DLD1 (cell line): ENCODE measurements at regions not wholly inside any gene's neighbourhood (a gene's known extent, or its start where the extent isn't known, plus 50 kb on each side); places are given as distances from the start of the nearest gene placed in this dataset.
"Not testable (repeated sequence)": the region's sequence is repeated elsewhere in the genome, so short reads cannot be mapped to it uniquely, and the experiment has no call there.

Experiments
- in situ Hi-C: cut with HindIII; loops from 2 replicates; pipeline ENCODE4 v1.10.0; 2017; ENCODE audit warnings: low sequenced_read_pairs

DNA sequence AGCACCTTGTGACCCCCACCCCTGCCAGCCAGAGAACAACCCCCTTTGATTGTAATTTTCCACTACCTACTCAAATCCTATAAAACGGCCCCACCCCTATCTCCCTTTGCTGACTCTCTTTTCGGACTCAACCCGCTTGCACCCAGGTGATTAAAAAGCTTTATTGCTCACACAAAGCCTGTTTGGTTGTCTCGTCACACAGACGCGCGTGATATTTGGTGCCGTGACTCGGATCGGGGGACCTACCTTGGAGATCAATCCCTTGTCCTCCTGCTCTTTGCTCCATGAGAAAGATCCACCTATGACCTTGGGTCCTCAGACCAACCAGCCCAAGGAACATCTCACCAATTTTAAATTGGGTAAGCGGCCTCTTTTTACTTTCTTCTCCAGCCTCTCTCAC, 995.0 kb upstream of the LCORL start:
- in situ Hi-C loops, result not testable (repeated sequence)

DNA sequence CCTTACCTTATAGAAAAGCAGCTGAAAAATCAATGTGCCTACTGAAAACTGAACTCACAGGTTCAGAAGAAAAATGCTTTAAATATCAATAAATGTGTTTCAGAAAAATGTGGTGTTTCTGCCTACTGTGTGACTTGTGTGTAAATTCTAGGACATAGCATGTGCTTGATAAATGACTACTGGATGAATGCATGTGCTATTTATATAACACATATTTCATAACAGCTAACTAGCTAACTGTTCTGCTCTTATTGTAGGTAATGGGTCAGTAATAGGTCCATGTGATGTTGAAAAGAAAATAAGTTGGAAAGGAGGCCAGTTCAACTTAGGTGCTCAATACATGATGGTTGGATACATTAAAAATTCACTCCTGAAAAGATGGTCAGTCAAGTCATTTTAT, 993.0 kb upstream of the LCORL start:
- in situ Hi-C loops, result no loop called here

DNA sequence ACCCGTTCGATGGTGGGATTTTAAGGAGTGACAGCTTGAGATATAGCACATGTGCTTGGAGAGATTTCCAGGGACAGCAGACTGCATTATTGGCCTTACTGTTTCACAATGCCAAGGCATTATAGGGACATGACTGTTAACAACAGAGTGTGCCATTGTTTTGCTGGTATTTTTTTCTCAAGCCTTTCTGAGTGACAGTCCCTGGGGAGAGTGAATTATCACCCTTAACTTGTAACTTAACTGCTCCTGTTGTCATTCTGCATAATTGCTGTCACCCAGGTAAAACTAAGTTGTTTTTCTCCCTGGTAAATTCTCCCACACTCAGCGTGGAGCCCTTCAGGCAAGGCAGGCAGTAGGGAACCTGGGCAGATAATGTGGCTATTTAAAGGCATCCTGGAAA, 989.2 kb upstream of the LCORL start:
- in situ Hi-C loops, result no loop called here

DNA sequence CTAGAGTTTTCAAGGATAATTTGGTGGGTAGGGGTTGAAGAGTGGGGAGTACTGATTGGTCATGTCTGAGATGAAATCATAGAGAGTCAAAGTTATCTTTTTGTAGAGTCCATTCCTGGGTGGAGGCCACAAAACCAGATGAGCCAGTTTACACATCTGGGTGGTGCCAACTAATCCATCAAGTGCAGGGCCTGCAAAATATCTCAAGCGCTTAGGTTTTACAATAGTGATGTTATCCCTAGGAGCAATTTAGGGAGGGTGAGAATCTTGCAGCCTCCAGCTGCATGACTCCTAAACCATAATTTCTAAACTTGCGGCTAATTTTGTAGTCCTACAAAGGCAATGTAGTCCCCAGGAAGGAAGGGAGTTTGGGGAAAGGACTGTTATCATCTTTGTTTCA, 988.3 kb upstream of the LCORL start:
- in situ Hi-C loops, result no loop called here

DNA sequence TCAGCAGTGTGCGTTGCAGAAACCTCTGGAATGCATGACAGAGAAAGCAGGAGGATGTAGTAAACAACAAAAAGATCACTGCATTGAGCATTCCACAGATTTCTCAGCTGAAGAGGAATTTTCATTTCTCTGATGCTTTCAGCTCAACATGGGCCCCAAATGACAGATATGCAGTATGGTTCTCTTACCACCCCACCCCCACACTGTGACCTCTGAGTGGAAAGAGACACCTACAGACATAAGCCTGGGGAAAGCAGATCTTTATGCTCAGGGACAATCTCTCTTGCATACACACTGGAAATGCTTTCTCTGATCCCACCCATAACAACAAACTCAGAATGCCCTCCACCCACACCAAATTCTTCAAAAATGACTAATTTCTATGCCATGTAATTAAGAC, 983.7 kb upstream of the LCORL start:
- in situ Hi-C loops, result no loop called here

DNA sequence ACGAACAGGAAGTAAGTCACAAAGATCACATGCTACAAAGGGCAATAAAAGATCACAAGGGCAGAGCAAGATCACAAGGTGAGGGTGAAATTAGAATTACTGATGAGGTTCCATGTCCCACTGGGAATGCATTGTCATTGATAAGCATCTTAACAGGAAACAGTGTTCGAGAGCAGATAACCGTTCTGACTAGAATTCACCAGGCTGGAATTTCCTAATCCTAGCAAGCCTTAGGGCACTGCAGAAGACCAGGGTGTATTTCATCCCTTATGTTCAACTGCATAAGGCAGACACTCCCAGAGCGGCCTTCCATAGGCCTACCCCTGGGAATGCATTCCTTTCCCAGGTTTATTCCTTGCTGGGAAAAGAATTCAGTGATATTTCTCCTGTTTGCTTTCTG, 980.6 kb upstream of the LCORL start:
- in situ Hi-C loops, result no loop called here

DNA sequence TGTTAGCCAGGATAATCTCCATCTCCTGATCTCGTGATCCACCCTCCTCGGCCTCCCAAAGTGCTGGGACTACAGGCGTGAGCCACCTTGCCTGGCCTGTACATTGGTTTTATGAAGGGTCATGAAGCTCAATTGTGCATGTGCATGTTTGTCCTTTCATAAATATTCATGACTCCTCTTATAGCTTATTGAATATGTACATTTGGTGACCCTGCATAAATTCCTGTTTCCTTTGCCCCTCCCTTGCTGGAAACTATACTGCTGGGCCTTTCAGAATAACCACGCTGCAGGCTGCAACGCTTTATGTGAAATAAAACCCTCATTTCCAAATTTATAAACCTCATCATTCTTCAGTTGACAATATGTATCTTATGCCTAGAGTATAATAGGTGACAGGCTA, 978.0 kb upstream of the LCORL start:
- in situ Hi-C loops, result no loop called here

DNA sequence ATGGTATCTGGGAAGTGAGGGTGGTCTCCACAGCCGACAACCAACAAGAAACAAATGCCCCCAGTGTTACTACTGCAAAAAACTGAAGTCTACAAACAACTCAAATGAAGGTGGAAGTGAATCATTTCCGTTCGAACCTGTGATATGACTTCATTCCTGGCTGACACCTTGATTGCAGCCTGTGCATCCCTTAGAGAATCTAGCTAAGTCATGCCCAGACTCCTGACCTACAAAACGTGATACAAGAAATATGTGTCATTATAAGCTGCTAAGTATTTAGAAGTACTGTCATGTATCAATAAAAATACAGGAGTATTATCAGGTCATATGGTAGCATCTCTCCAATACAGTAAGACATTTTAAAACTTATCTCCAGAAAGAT, 959.7 kb upstream of the LCORL start:
- in situ Hi-C loops, result no loop called here

DNA sequence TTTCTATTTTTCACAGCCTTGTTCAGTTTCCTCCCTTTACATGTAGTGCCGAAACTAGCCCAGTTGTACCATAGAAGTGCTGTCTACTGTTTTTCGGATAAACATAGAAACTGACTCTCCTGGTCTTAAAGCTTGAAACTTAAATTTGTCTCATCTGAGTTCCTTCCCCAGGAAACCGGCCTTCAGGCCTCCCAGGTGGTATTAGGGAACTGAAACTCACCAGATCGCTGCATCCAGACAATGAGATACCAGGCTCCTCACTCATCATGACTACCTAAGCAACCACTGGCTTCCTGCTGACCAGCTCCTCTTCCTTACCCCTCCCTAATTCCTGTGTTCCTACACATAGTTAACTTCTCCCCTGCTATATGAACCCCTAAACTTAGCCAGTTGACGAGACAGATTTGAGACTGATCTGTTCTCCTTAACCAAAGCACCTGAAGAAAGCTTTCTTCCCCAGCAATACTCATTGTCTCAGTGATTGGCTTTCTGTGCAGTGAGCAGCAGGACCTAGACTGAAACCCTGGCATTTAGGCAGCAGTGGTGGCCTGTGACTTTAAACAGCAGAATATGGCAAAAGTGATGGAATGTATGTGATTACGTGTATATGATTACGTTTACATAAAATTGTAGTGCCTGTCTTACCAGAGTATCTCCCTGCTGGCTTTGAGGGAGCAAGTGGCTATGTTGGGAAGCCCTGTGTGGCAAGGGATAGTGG, 959.1 kb upstream of the LCORL start:
- in situ Hi-C loops, result no loop called here

DNA sequence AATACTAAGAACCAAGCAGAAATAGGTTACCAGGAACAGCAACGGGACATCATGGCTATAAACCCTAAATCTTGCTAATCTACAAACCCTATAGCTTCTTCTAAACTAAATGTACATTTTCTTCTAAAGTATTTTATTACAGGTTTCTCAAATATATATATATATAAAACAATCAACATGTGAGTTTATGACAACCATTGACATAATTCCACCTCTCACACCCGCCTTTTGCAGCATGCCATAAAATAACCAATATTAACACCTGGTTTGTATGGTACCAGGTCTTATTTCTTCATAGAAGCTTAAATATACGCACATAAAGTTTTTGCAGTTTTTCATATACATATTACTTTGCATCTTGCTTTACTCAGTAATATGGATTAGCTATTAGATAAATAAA, 955.3 kb upstream of the LCORL start:
- in situ Hi-C loops, result no loop called here

DNA sequence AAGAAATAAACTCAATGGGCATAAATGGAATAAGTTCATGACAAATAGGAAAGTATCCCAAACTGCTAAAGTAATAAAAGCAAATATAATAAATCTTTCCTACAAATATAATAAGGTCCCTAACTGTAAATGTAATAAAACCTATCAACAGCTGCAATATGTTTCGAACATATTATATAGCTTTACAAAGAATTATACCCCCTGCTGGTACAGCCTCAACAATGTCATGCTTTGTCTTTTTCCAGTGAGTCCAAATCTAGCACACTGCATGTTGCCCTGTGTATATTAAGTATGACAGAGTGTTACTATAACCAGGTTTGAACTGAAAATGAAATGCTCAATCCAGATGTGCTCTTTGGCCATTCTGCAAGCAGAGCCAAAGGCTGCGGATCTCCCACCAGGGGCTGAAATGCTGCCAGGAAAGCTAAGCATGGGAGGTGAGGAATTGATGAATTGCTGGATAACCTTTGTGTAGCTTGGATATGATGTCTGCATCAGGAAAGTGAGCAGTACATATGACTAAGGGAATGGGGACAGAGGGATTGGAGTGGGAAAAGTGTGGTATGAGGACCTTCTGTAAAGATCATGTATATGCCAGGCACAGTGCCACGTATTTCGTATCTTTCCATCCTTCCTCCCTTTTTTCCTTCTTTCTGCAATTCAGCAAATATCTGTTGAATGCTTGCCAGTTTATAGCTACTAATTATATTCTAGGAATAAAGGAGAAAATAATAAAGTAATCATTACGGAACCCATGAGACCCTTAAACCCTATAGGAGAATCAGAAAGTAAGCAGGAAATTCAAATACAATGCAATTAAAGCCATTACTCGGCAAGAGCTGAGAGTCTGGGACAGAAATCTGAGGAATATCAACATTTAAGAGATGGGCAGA, 954.6 kb upstream of the LCORL start:
- in situ Hi-C loops, result no loop called here

DNA sequence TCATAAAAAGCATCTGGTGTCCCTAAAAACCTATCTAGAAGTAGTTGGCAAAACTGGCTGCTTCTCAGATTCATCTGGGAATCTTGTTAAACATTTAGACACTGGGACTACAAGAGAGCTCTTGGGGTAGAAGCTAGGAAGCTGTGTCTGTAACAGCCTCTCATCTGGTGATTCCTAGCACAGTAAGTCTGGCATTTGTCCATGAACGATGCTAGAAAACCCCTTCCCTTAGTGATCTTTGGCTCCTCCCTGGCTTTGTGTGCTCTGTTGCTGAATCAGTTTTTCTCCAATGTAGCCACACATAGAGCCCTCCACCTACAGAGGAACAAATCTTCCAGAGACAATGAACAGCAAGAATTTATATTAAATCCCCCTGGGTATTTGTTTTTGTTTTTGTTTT, 951.7 kb upstream of the LCORL start:
- in situ Hi-C loops, result no loop called here

DNA sequence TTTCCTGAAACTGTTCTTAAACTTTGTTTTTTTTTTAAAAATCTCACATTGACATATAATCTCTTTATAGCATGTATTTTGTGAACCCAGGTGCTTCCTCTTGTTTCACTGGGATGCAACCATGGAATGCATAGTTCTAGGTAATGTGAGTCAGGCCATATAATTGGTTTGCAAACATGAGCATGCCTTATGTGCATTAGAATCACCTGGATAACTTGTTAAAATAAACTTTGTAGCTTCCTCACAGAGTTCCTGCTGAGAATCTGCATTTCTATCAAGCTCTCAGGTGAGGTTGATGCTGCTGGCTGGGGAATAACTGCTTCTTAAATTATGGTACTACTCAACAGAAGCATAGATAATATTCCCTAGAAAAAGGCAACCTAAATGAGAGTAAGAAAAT, 940.3 kb upstream of the LCORL start:
- in situ Hi-C loops, result no loop called here

DNA sequence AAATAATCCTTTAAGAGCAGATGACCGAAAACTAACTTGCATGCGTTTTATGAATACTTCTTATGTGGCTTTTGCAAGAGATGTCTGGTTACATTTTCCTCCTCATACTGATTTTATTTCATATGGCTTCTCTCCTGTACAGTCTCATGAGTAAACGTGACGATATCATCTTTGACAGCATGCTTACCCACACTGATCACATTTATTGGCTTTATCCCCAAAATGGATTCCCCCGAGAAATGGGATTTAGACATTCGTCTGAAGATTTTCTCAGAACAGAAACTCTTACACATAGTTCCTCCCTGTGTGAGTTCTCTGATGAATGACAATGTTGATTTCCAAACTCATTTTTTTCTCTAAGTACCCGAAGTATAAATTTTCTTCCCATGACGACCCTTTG, 939.7 kb upstream of the LCORL start:
- in situ Hi-C loops, result no loop called here

DNA sequence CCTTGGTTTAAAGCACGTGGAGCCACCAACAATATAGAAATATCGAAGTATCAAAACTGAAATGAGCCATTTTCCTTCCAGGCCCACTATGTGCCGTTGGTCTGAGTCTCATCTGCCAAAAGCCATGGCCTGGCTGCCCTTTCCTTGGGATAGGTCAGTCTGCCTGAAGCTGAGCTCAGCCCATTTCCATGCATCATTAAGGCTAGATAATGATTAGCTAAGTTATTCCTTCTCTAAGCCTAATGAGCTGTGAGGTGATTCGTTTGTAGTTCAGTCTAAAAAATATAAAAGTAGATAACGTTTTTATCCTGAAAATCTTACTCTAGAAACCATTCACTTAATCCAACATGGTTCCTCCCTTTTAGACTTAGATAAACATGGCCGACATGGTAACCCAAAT, 936.2 kb upstream of the LCORL start:
- in situ Hi-C loops, result no loop called here

DNA sequence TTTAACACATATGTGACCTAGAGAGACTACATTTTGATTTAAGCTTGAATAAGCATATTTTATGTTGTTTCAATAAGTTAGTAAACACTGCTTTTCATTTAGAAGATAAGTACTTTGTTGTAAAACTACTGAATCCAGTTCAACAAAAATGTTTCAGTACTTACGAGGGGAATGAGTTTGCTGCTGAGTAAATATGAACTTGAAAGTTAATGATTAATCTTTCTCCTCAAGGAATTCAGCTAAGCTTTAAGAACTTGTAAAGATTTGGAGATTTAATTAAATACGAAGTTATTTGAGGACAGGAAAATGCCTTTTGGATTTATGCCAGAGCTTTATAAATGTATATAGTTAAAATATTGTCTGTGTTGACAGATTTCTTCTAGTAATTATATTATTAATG, 933.0 kb upstream of the LCORL start:
- in situ Hi-C loops, result no loop called here

DNA sequence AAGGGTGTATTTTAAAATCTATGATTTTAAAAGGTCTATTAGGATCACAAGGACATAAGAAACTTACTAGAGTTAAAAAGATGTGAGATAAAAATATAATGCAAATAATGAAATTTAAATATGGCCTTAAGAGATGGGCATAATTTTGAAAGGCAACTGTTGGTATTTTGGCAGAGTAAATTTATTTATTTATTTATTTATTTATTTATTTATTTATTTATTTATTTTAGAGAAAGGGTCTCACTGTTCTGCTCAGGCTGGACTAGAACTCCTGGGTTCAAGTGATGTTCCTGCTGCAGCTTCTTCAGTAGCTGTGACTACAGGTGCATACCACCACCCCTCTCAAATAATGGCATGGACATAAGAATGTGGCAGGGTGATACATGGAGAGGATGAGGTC, 932.1 kb upstream of the LCORL start:
- in situ Hi-C loops, result no loop called here

DNA sequence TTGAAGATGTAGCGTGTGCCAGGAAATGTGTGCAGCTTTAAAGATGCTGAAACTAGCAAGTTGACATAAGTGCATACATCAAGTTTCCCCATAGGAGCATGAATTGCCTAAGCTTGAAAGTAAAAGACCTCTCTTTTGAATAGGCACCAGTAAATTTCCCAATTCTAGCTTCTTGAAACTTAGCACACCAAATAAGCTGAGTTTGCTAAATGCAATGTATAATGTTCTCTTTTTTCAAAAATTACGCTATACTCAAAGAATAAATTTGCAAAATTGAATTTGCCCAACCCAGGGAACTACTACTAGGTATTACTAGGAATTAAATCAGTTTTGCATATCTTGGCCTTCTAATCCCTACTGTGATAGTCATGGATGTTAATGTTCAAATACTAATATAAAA, 923.9 kb upstream of the LCORL start:
- in situ Hi-C loops, result no loop called here

DNA sequence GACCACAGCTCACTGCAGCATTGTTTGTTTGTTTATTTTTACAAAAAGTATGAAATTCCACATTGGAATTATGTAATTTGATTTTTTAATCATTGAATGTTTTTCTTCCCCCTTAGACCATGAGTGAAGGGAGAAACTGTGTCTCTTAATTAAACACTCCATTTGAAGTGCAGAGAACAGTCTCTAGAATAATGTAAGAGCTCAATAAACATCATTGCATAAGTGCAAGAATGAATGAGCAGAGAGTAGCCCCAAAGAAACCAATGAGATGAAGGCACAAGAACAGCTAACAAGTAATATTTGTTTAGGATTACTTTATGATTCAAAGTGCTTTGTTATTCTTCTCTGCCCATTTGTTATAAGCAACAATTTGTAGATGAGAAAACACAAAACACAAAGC, 921.3 kb upstream of the LCORL start:
- in situ Hi-C loops, result no loop called here

DNA sequence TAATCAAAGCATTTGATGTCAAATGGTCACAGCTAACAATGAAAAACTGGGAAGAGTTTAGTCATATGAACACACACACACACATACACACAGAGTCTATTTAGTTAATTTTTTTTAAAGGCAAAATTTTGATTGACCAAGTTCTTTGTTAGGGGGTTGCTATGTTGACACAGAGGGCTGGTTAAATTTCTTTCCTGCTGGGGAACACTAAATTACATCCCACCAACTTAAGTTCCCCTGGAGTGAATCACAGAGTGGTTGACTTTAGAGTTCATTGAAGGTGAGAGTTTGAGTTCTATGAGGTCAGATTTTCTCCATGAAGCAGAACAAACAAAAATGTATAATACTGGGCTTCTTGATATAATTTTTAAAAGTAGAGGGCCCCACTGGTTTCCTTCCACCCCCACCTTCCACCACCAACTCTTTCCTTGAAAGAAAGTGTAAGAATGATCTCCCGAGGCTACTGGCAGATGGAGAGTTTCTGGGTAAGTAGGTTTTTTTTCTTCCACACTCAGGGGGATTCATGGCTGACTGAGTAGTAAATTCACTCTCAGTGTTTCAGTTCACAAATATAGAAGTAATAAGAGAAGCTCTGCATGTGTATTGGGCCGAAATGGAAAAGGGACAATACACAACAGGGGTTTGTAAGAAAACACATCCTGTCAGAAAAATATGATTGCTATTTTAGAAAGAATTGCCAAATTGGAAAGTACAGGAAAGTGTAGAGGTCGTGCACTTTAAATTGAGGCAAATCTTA, 917.0 kb upstream of the LCORL start:
- in situ Hi-C loops, result no loop called here

DNA sequence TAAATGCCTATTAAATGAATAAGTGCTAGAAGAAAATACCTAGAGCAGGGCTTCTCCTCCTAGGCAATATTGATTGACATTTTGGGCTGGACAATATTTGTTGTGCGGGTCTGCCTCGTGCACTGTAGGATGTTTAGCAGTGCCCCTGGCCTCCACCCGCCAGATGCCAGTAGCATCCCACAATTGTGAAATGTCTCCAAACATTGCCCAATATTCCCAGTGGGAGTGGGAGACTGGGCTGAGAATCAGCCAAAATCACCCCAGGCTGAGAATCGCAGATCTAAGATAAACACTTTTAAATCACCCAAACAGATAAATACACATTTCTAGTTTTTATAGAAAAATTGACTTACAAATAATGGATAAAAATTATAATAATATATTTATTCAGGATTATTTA, 916.2 kb upstream of the LCORL start:
- in situ Hi-C loops, result no loop called here

DNA sequence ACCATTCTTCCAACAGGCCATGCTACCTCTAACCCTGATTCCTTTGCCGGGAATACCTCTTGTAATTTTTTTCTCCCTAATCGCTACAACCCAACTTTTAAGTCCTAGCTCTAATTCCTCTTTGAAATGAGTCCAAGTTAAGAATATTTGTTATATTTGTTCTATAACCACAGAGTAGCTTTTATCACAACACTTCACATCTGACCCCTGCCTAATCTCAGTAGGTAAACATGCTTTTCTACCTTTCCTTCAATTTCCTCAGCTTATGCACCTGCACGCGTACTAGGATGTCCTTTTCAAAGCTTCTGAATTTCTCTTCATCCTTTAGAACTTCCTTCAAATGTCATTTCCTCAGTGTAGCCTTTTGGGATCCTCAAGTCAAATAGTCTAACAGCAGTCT, 915.5 kb upstream of the LCORL start:
- in situ Hi-C loops, result no loop called here
